ENCODE measurements at regions not wholly inside any gene's neighbourhood (a gene's known extent, or its start where the extent isn't known, plus 50 kb on each side); places are given as distances from the start of the nearest gene placed in this dataset.

- no peak for DNase-seq
These were observed 137.8 kb upstream of the GALNT17 start for GRCh38 chr7:70994176-70994575.

DNA sequence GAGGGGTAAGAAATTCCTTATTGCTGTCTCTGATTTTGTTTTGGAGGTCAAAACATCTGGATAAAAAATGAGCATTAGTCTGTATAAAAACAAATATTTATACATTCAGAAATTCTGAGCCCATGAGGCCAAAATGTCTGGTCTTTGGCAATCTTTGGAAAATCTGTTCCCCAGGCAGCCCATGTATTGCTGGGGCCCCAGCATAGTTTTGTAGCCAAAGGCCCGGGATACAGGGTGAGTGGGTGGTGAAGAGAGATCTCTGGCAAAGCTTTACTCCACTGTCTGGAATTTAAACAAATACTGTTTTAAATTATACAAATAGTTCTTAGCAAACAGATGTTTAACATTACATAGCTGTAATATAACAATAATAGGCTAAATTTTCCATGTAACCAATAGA, 134.7 kb upstream of the GALNT17 start:
- no peak for DNase-seq

DNA sequence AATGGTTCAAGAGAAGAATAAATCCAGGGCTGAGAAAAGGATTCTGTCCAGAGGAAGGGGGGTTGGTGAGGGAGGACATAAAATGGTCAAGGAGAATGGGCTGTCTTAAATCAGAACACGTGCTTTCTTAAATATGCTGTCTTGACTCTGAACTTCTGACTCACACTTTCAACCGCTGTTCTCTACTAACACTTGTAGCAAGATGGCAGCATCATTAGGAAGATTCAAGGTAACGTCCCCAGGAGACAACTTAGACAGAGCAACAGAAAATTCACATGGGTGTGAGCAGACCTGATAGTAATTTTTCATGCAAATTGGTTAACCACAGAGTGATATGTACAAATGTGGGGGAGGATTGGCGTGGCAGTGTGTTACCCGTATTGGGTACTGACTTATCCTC, 126.8 kb upstream of the GALNT17 start:
- DNase-seq = no peak

GRCh38 chr7:71009636-71010035, 122.3 kb upstream of the GALNT17 start:
- DNase-seq = no peak

- DNase-seq = no peak
These were observed 116.6 kb upstream of the GALNT17 start for GRCh38 chr7:71015252-71015900.

- no peak for DNase-seq
These were observed 115.5 kb upstream of the GALNT17 start for GRCh38 chr7:71016401-71016800.

DNA sequence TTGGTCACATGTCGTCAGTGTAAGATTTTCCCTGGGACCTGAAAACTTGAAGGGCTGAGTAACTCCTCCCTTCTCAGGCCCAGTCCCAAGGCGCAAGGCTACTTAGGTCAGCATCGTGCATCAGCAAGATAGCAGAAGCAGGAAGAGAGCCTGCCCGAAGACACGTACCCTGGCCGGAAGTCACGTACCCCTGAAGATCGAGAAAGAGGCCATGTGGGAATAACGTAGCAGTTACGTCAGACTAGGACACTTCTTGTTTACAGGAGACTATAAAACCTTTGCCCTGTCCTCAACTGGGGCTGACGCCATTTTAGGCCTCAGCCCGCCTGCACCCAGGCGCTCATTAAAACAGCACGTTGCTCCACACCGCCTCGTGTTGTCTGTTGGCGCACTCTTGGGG, 114.3 kb upstream of the GALNT17 start:
- DNase-seq = no peak

- DNase-seq = no peak
These were observed 112.2 kb upstream of the GALNT17 start for GRCh38 chr7:71019706-71020105.

DNA sequence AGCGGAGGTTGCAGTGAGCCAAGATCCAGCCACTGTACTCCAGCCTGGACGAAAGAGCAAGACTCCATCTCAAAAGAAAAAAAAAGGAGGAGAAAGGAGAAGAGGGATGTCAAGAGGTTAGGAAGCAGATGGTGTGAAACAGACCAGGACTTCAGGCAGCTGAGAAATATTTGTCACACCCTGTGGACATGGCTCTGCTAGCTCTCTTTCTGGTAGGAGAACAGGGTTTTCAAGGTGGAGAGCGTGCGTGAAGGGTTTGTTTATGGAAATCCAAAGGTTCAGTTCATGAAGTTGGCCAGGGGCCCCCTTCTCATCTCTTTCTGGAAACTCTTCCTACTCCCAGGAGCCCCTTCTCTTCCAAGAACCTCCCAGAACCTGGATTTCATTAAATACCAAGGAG, 110.8 kb upstream of the GALNT17 start:
- DNase-seq = no peak

DNA sequence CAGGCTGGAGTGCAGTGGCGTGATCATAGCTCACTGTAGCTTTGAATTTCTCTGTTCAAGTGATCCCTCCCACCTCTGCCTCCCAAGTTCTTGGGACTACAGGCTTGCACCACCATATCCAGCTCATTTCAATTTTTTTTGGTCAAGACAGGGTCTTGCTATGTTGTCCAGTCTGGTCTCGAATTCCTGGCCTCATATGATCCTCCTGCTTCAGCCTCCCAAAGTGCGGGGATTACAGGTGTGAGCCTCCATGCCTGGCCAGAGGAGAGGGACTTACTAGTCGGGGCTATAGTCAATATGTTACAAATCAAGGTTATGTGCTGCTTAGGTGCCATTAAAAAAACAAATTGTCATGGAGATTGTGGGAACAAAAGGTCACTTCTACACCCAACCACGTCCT, 105.3 kb upstream of the GALNT17 start:
- no peak for DNase-seq

- no peak for DNase-seq
These were observed 97.7 kb upstream of the GALNT17 start for GRCh38 chr7:71034243-71034642.

GRCh38 chr7:71042591-71042990, 89.4 kb upstream of the GALNT17 start:
- no peak for DNase-seq

DNA sequence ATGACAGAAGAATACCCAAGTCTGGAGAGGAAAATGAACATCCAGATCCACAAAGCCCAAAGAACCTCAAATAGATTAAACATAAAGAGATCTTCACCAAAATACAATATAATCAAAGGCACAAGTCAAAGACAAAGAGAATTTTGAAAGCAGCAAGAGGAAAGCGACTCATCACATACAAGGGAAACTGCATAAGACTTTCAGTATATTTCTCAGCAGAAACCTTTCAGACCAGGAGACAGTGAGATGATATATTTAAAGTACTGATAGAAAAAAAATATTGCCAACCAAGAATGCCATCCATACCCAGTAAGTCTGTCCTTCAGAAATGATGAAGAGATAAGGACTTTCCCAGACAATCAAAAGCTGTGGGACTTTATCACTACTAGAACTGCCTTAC, 81.5 kb upstream of the GALNT17 start:
- DNase-seq = no peak

DNA sequence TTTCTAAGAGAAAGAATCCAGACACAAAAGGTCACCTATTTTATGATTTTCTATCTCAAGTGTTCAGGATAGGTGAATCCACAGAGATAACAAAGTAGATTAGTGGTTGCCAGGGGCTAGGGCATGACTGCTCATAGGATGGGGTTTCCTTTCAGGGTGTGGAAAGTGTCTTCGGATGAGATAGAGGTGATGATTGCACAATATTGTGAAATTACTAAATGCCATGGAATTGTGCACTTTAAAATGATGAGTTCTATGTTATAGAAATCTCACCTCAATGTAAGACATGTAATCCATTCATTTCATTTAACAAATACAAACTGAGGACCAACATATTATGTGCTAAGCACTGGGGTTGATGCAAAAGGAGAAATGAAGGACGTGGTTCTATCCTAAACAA, 76.4 kb upstream of the GALNT17 start:
- DNase-seq = no peak

GRCh38 chr7:71077743-71078476, 54.0 kb upstream of the GALNT17 start:
- DNase-seq = no peak

Data from NCI-H2029 (cell line).